Parathyroid adenoma (tissue), 2 donors: ENCODE measurements at regions not wholly inside any gene's neighbourhood (a gene's known extent, or its start where the extent isn't known, plus 50 kb on each side); places are given as distances from the start of the nearest gene placed in this dataset.

ENCODE experiments used
- H2AFZ ChIP-seq: fragments of 300-600 bp; sonication (generic); one replicate; pipeline ENCODE4 v1.7.0; 2017; ENCODE audit warnings: antibody characterized with exemption, mild to moderate bottlenecking
- H3K27ac ChIP-seq: fragments of 300-600 bp; sonication (generic); one replicate; pipeline ENCODE4 v1.7.0; 2017
- H3K27me3 ChIP-seq: fragments of 300-600 bp; sonication (generic); one replicate; pipeline ENCODE4 v1.7.0; 2017; ENCODE audit warnings: low read length; ENCODE audit not compliant: control insufficient read depth, insufficient read depth
- H3K36me3 ChIP-seq: fragments of 300-600 bp; sonication (generic); one replicate; pipeline ENCODE4 v1.7.0; 2017; ENCODE audit warnings: low read length; ENCODE audit not compliant: control insufficient read depth, insufficient read depth
- H3K4me1 ChIP-seq: fragments of 300-600 bp; sonication (generic); one replicate; pipeline ENCODE4 v1.7.0; 2017; ENCODE audit warnings: control low read depth
- H3K4me2 ChIP-seq: fragments of 300-600 bp; sonication (generic); one replicate; pipeline ENCODE4 v1.7.0; 2017; ENCODE audit warnings: low read length
- H3K4me3 ChIP-seq: fragments of 300-600 bp; sonication (generic); one replicate; pipeline ENCODE4 v1.7.0; 2017; ENCODE audit warnings: low read depth, low read length
- H3K79me2 ChIP-seq: fragments of 300-600 bp; sonication (generic); one replicate; pipeline ENCODE4 v1.7.0; 2017; ENCODE audit warnings: control low read depth
- H3K9ac ChIP-seq: fragments of 300-600 bp; sonication (generic); one replicate; pipeline ENCODE4 v1.7.0; 2017; ENCODE audit warnings: mild to moderate bottlenecking
- H3K9me3 ChIP-seq: fragments of 300-600 bp; sonication (generic); one replicate; pipeline ENCODE4 v1.7.0; 2017; ENCODE audit warnings: low read length; ENCODE audit not compliant: control insufficient read depth
- CTCF ChIP-seq: fragments of 300-600 bp; sonication (generic); IDR thresholded peaks from one replicate; pipeline ENCODE4 v1.7.0; 2017; ENCODE audit warnings: antibody characterized with exemption, mild to moderate bottlenecking
- donor health status: primary hyperparathyroidism.

- H3K9me3 ChIP-seq = no peaks in the 10 kb centered on the region
- H3K27me3 ChIP-seq = no peaks in the 10 kb centered on the region
- TF ChIP-seq CTCF = no peak
- H3K9ac ChIP-seq = no peak overlapping the region
- no peaks in the 10 kb centered on the region for H3K36me3 ChIP-seq
- no peak overlapping the region for H3K4me2 ChIP-seq
- no peak overlapping the region for H3K27ac ChIP-seq
- no peak overlapping the region for H2AFZ ChIP-seq
- no peak overlapping the region for H3K4me3 ChIP-seq
- H3K79me2 ChIP-seq = no peaks in the 10 kb centered on the region
- H3K4me1 ChIP-seq = no peaks in the 10 kb centered on the region
Observed at GRCh38 chr5:5799826-5800225, 377.3 kb downstream of the ICE1 start.

- H3K4me3 ChIP-seq = no peak overlapping the region
- no peaks in the 10 kb centered on the region for H3K9me3 ChIP-seq
- H3K9ac ChIP-seq = no peak overlapping the region
- H3K79me2 ChIP-seq = no peaks in the 10 kb centered on the region
- no peaks in the 10 kb centered on the region for H3K4me1 ChIP-seq
- no peaks in the 10 kb centered on the region for H3K36me3 ChIP-seq
- H3K27me3 ChIP-seq = no peaks in the 10 kb centered on the region
- no peak overlapping the region for H3K27ac ChIP-seq
- no peak overlapping the region for H3K4me2 ChIP-seq
- no peak overlapping the region for H2AFZ ChIP-seq
- TF ChIP-seq CTCF = no peak
Observed at GRCh38 chr5:5799229-5799628, 376.8 kb downstream of the ICE1 start.

GRCh38 chr5:5798462-5798861 is 376.0 kb downstream of the ICE1 start:
- Histone ChIP-seq H3K9me3 (no peaks in the 10 kb centered on the region), H3K27me3 (no peaks in the 10 kb centered on the region), H3K79me2 (no peaks in the 10 kb centered on the region), H3K27ac (no peak overlapping the region), H3K4me1 (no peaks in the 10 kb centered on the region), H2AFZ (no peak overlapping the region), H3K9ac (no peak overlapping the region), H3K4me2 (no peak overlapping the region), H3K4me3 (no peak overlapping the region), H3K36me3 (no peaks in the 10 kb centered on the region)
- no peak for TF ChIP-seq CTCF

- Histone ChIP-seq H3K36me3 (no peaks in the 10 kb centered on the region), H3K9me3 (no peaks in the 10 kb centered on the region), H3K79me2 (no peaks in the 10 kb centered on the region), H3K27me3 (no peaks in the 10 kb centered on the region), H3K4me1 (no peaks in the 10 kb centered on the region), H3K4me2 (no peak overlapping the region), H2AFZ (no peak overlapping the region), H3K27ac (no peak overlapping the region), H3K4me3 (no peak overlapping the region), H3K9ac (no peak overlapping the region)
- TF ChIP-seq CTCF = no peak
Observed at GRCh38 chr5:5798041-5798440, 375.6 kb downstream of the ICE1 start.

- no peaks in the 10 kb centered on the region for H3K9me3 ChIP-seq
- no peak overlapping the region for H3K27ac ChIP-seq
- H3K4me2 ChIP-seq = no peak overlapping the region
- H3K36me3 ChIP-seq = no peaks in the 10 kb centered on the region
- H3K4me3 ChIP-seq = no peak overlapping the region
- no peaks in the 10 kb centered on the region for H3K79me2 ChIP-seq
- H3K27me3 ChIP-seq = no peaks in the 10 kb centered on the region
- H3K9ac ChIP-seq = no peak overlapping the region
- H3K4me1 ChIP-seq = no peaks in the 10 kb centered on the region
- no peak for TF ChIP-seq CTCF
- H2AFZ ChIP-seq = no peak overlapping the region
Observed at GRCh38 chr5:5795074-5795771, 372.7 kb downstream of the ICE1 start.
